CD14-positive monocyte (primary cell): ENCODE measurements at regions not wholly inside any gene's neighbourhood (a gene's known extent, or its start where the extent isn't known, plus 50 kb on each side); places are given as distances from the start of the nearest gene placed in this dataset.

ENCODE experiments used
- DNase-seq, 3 donors: peaks; one replicate each; pipeline ENCODE4 v3.0.0-alpha.2; 2011 to 2022
- H2AFZ ChIP-seq: 2 replicates; pipeline ENCODE4 v1.6.0; 2012; ENCODE audit warnings: mild to moderate bottlenecking, low read depth, low read length, inconsistent platforms; ENCODE audit not compliant: insufficient read depth, poor library complexity, severe bottlenecking
- H3K27ac ChIP-seq, 2 donors: 1 replicate in 1 of 2; 2 replicates in 1 of 2; pipeline ENCODE4 v1.5.1; 2012 to 2013; ENCODE audit warnings: low read length in 2 of 2, control low read depth in 1 of 2, inconsistent platforms in 1 of 2, low read depth in 1 of 2, mild to moderate bottlenecking in 1 of 2
- H3K27me3 ChIP-seq, 2 donors: one replicate each; pipeline versions ENCODE4 v1.6.0 to v1.6.1; 2011 to 2013; ENCODE audit warnings: low read length in 2 of 2; ENCODE audit not compliant: control insufficient read depth in 2 of 2, insufficient read depth in 2 of 2
- H3K36me3 ChIP-seq, 2 donors: replicated peaks in 1 of 2; 1 replicate in 1 of 2; 2 replicates in 1 of 2; pipeline versions ENCODE4 v1.5.1 to v1.6.1; 2012 to 2013; ENCODE audit warnings: low read length in 2 of 2, control low read depth in 1 of 2, inconsistent platforms in 1 of 2, mild to moderate bottlenecking in 1 of 2; ENCODE audit not compliant: insufficient read depth in 2 of 2, control insufficient read depth in 1 of 2
- H3K4me1 ChIP-seq, 2 donors: 1 replicate in 1 of 2; 2 replicates in 1 of 2; pipeline versions ENCODE4 v1.5.1 to v1.6.1; 2012 to 2013; ENCODE audit warnings: low read length in 2 of 2, control low read depth in 1 of 2, inconsistent platforms in 1 of 2, mild to moderate bottlenecking in 1 of 2, moderate library complexity in 1 of 2; ENCODE audit not compliant: insufficient read depth in 2 of 2, control insufficient read depth in 1 of 2
- H3K4me2 ChIP-seq: replicated peaks from 2 replicates; pipeline ENCODE3; 2012; ENCODE audit warnings: low read length, moderate library complexity, mild to moderate bottlenecking; ENCODE audit not compliant: poor library complexity, severe bottlenecking; ENCODE audit errors: extremely low read depth
- H3K4me3 ChIP-seq, 3 experiments: fragments of 200-600 bp in 1 of 3; sonication (generic) in 1 of 3; replicated peaks in 1 of 3; 1 replicate in 2 of 3; 2 replicates in 1 of 3; pipeline ENCODE4 v1.5.1; 2011 to 2013; ENCODE audit warnings: low read length in 3 of 3, mild to moderate bottlenecking in 3 of 3, control low read depth in 2 of 3, low read depth in 2 of 3, inconsistent platforms in 1 of 3, moderate library complexity in 1 of 3
- H3K79me2 ChIP-seq: 2 replicates; pipeline ENCODE4 v1.6.0; 2012; ENCODE audit warnings: mild to moderate bottlenecking, control low read depth, inconsistent platforms, low read length, moderate library complexity; ENCODE audit not compliant: insufficient read depth
- H3K9ac ChIP-seq: 2 replicates; pipeline ENCODE4 v1.6.0; 2017; ENCODE audit warnings: low read length, mild to moderate bottlenecking; ENCODE audit not compliant: insufficient read depth, poor library complexity, severe bottlenecking
- H3K9me3 ChIP-seq, 2 donors: replicated peaks in 1 of 2; 1 replicate in 1 of 2; 2 replicates in 1 of 2; pipeline versions ENCODE4 v1.5.1 to v1.6.1; 2012 to 2013; ENCODE audit warnings: low read length in 2 of 2, control low read depth in 1 of 2; ENCODE audit not compliant: control insufficient read depth in 1 of 2, insufficient read depth in 1 of 2
- H4K20me1 ChIP-seq: 2 replicates; pipeline ENCODE4 v1.6.0; 2012; ENCODE audit warnings: mild to moderate bottlenecking, low read length, control low read depth, moderate library complexity; ENCODE audit not compliant: insufficient read depth
- H3K27ac Mint-ChIP-seq, 7 donors: one replicate each; pipeline ENCODE4 v1.8.0; 2020; ENCODE audit warnings: mild to moderate bottlenecking in 7 of 7, mixed read lengths in 7 of 7, moderate library complexity in 6 of 7, inconsistent platforms in 2 of 7
- H3K27me3 Mint-ChIP-seq, 3 donors: one replicate each; pipeline ENCODE4 v1.8.0; 2021 to 2022; ENCODE audit warnings: low read depth in 3 of 3, mild to moderate bottlenecking in 3 of 3, mixed read lengths in 3 of 3, moderate library complexity in 3 of 3, inconsistent platforms in 1 of 3
- H3K36me3 Mint-ChIP-seq, 2 donors: one replicate each; pipeline ENCODE4 v1.8.0; 2020; ENCODE audit warnings: mixed read lengths in 2 of 2, inconsistent platforms in 1 of 2, mild to moderate bottlenecking in 1 of 2
- H3K4me1 Mint-ChIP-seq: one replicate; pipeline ENCODE4 v1.8.0; 2020; ENCODE audit warnings: mild to moderate bottlenecking, mixed read lengths
- H3K4me3 Mint-ChIP-seq, 2 donors: one replicate each; pipeline ENCODE4 v1.8.0; 2020; ENCODE audit warnings: mild to moderate bottlenecking in 2 of 2, mixed read lengths in 2 of 2, moderate library complexity in 1 of 2
- H3K9me3 Mint-ChIP-seq, 7 donors: one replicate each; pipeline ENCODE4 v1.8.0; 2020 to 2022; ENCODE audit warnings: mixed read lengths in 7 of 7, mild to moderate bottlenecking in 6 of 7, moderate library complexity in 6 of 7, inconsistent platforms in 2 of 7
- CTCF ChIP-seq: fragments of 200-600 bp; IDR thresholded peaks from one replicate; pipeline ENCODE4 v1.8.0; 2022; ENCODE audit warnings: antibody characterized with exemption, mild to moderate bottlenecking
- WGBS: methylation state at CpG from one replicate; pipeline ENCODE4 v1.1.5; 2013; ENCODE audit warnings: missing lambda C conversion rate; ENCODE audit not compliant: insufficient coverage; 5-methylcytosine and 5-hydroxymethylcytosine counted together
- intact Hi-C, 2 donors: fragments of 100-400 bp; cut with micrococcal nuclease; formaldehyde crosslinking; loops; one replicate each; pipeline versions ENCODE4 v1.15.0 to v1.15.1; 2023

- no peaks in the 10 kb centered on the region for H3K4me1 Mint-ChIP-seq
- no peaks in the 10 kb centered on the region for H3K36me3 Mint-ChIP-seq
- H3K4me3 Mint-ChIP-seq = no peak overlapping the region
- no peaks in the 10 kb centered on the region for H3K4me1 ChIP-seq
- H3K79me2 ChIP-seq = no peaks in the 10 kb centered on the region
- H3K9me3 ChIP-seq = no peaks in the 10 kb centered on the region
- H3K36me3 ChIP-seq = no peaks in the 10 kb centered on the region
- no peak for TF ChIP-seq CTCF
- no peak overlapping the region for H3K27ac ChIP-seq
- H3K9me3 Mint-ChIP-seq = peaks cover 0 to 5% (median 0%) of the 10 kb centered on the region in 7 donors
- H3K27ac Mint-ChIP-seq = no peak overlapping the region
- no peak for DNase-seq
- H3K4me2 ChIP-seq = no peak overlapping the region
- intact Hi-C loops = no loop called here
- H4K20me1 ChIP-seq = no peaks in the 10 kb centered on the region
- no peak overlapping the region for H3K4me3 ChIP-seq
- no peak overlapping the region for H3K9ac ChIP-seq
- H3K27me3 ChIP-seq = peaks cover 0 to 2% of the 10 kb centered on the region in 2 donors
- no CpG with 5 or more reads among the region's 2 CpGs for WGBS
- H2AFZ ChIP-seq = no peak overlapping the region
- peaks cover 0 to 4% (median 2%) of the 10 kb centered on the region in 3 donors for H3K27me3 Mint-ChIP-seq
These were observed 72.1 kb upstream of the SPACA1 start for GRCh38 chr6:87975561-87975960.

DNA sequence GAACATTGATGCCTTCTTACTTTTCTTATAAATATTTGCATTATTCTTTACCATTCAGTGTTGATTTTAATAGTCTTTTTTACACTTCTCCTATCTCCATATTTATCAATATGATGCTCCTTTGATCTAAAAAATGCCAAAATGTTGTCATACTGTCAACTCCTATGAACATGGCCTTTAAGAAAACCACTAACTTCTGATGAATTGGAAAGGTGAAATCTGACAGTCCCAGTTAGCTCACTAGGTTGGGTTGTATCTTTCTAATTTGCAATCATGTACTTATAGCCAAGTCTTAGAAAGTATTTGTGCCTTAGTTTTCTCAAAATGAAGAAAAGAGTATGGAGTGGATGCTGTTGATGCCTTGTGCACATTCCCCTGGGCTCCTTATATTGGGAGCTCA lies 75.4 kb upstream of the SPACA1 start:
- H3K4me1 Mint-ChIP-seq = no peaks in the 10 kb centered on the region
- no peak overlapping the region for H3K27ac Mint-ChIP-seq
- no peak overlapping the region for H3K27ac ChIP-seq
- no peaks in the 10 kb centered on the region for H3K9me3 ChIP-seq
- no peaks in the 10 kb centered on the region for H3K36me3 Mint-ChIP-seq
- H3K9ac ChIP-seq = no peak overlapping the region
- no peaks in the 10 kb centered on the region for H3K4me1 ChIP-seq
- H3K27me3 Mint-ChIP-seq = peaks cover 0 to 4% (median 0%) of the 10 kb centered on the region in 3 donors
- H2AFZ ChIP-seq = no peak overlapping the region
- no peak for TF ChIP-seq CTCF
- peaks cover 27% of the 10 kb centered on the region in 2 donors for H3K27me3 ChIP-seq
- H3K9me3 Mint-ChIP-seq = peaks cover 0 to 5% (median 1%) of the 10 kb centered on the region in 7 donors
- no peak overlapping the region for H3K4me3 ChIP-seq
- no peaks in the 10 kb centered on the region for H4K20me1 ChIP-seq
- H3K79me2 ChIP-seq = no peaks in the 10 kb centered on the region
- no peak overlapping the region for H3K4me3 Mint-ChIP-seq
- no peaks in the 10 kb centered on the region for H3K36me3 ChIP-seq
- DNase-seq = no peak
- no peak overlapping the region for H3K4me2 ChIP-seq
- intact Hi-C loops = no loop called here
